ENCODE measurements at regions not wholly inside any gene's neighbourhood (a gene's known extent, or its start where the extent isn't known, plus 50 kb on each side); places are given as distances from the start of the nearest gene placed in this dataset.

DNA sequence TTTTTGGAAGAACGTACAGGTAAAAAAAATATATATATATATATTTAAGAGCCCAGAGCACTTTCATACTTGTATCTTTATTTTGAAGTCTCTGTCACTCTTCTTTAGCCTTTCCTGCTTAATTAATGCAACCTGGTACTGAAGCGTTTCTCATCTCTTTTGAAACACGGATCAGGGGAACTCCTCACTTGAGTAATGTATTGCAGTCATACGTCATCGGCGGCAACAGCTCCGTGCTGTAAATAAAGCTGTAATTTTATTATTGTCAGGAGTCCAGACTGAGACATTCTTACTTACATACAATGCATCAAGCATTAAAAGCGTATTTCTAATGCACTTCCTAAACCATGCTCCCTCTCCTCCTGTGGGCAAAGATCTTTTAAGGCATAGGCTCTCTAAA is 514.7 kb downstream of the SOX11 start:
- no peak overlapping the region for H3K27ac Mint-ChIP-seq
- H3K4me2 ChIP-seq, result no peak overlapping the region

DNA sequence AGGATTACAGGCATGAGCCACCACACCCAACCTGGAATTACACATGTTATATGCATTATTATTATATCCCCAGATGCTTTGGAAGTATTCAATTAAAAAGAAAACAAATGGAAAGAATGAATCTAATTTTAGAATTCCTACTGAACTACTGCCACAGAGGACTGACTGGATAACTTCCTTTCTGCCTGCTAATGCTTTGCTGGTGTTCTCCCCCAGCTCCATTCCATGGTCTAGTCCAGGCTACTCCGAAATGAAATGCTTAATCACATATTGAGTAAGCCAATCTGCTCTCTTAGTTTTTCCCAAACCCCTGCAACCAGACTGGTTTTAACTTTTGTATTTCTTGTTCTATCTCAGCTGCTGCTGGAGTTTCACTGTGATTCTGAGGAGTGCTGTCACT is 519.1 kb downstream of the SOX11 start:
- H2AFZ ChIP-seq (replicated peaks), result no peak overlapping the region
- Mint-ChIP-seq H3K4me1 (peaks cover 12% of the 10 kb centered on the region), H3K9me3 (peaks cover 8% of the 10 kb centered on the region), H3K27me3 (ENCODE audit: insufficient read depth, low read depth) (no peaks in the 10 kb centered on the region), H3K27ac (no peak overlapping the region), H3K4me3 (no peak overlapping the region), H3K36me3 (no peaks in the 10 kb centered on the region)
- H3K9ac ChIP-seq, result no peak overlapping the region
- no peaks in the 10 kb centered on the region for H3K79me2 ChIP-seq (ENCODE audit: low read depth)
- DNase-seq (ENCODE audit: low spot score), result no peak
- H3K4me2 ChIP-seq, result no peak overlapping the region
- no peaks in the 10 kb centered on the region for H3F3A ChIP-seq (ENCODE audit: low read depth)
- no peaks in the 10 kb centered on the region for H3K9me3 ChIP-seq (ENCODE audit: low read depth)
- H3K4me3 ChIP-seq, result no peak overlapping the region
- H3K36me3 ChIP-seq, result no peaks in the 10 kb centered on the region
- H4K20me1 ChIP-seq (ENCODE audit: low read depth), result no peaks in the 10 kb centered on the region
- H3K27ac ChIP-seq, result no peak overlapping the region
- H3K27me3 ChIP-seq, result no peaks in the 10 kb centered on the region
- no peak for TF ChIP-seq EZH2 (IDR thresholded peaks at IDR 0.05)
- TF ChIP-seq, protein P1, sequence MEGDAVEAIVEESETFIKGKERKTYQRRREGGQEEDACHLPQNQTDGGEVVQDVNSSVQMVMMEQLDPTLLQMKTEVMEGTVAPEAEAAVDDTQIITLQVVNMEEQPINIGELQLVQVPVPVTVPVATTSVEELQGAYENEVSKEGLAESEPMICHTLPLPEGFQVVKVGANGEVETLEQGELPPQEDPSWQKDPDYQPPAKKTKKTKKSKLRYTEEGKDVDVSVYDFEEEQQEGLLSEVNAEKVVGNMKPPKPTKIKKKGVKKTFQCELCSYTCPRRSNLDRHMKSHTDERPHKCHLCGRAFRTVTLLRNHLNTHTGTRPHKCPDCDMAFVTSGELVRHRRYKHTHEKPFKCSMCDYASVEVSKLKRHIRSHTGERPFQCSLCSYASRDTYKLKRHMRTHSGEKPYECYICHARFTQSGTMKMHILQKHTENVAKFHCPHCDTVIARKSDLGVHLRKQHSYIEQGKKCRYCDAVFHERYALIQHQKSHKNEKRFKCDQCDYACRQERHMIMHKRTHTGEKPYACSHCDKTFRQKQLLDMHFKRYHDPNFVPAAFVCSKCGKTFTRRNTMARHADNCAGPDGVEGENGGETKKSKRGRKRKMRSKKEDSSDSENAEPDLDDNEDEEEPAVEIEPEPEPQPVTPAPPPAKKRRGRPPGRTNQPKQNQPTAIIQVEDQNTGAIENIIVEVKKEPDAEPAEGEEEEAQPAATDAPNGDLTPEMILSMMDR (IDR thresholded peaks at IDR 0.05), result no peak
- no peak for TF ChIP-seq EZH2phosphoT487 (IDR thresholded peaks at IDR 0.05)
- H3K4me1 ChIP-seq, result peaks cover 3% of the 10 kb centered on the region

More for the DNA sequence above, 514.7 kb downstream of the SOX11 start:
- H3K4me3 ChIP-seq, result no peak overlapping the region
- H3K27me3 ChIP-seq, result no peaks in the 10 kb centered on the region
- no peaks in the 10 kb centered on the region for H3F3A ChIP-seq (ENCODE audit: low read depth)
- Mint-ChIP-seq H3K27me3 (ENCODE audit: insufficient read depth, low read depth) (peaks cover 2% of the 10 kb centered on the region), H3K4me1 (peaks cover 11% of the 10 kb centered on the region), H3K4me3 (no peak overlapping the region), H3K36me3 (no peaks in the 10 kb centered on the region), H3K9me3 (peaks cover 5% of the 10 kb centered on the region)
- H4K20me1 ChIP-seq (ENCODE audit: low read depth), result no peaks in the 10 kb centered on the region
- DNase-seq (ENCODE audit: low spot score), result no peak
- peak overlapping the region; percentile 48 for H2AFZ ChIP-seq (replicated peaks)
- H3K4me1 ChIP-seq, result peaks cover 7% of the 10 kb centered on the region
- TF ChIP-seq, protein P1 (IDR thresholded peaks at IDR 0.05), result no peak
- TF ChIP-seq EZH2phosphoT487 (IDR thresholded peaks at IDR 0.05) (no peak), EZH2 (IDR thresholded peaks at IDR 0.05) (no peak)
- no peak overlapping the region for H3K27ac ChIP-seq
- no peak overlapping the region for H3K9ac ChIP-seq
- H3K36me3 ChIP-seq, result no peaks in the 10 kb centered on the region
- no peaks in the 10 kb centered on the region for H3K9me3 ChIP-seq (ENCODE audit: low read depth)
- H3K79me2 ChIP-seq (ENCODE audit: low read depth), result no peaks in the 10 kb centered on the region

DNA sequence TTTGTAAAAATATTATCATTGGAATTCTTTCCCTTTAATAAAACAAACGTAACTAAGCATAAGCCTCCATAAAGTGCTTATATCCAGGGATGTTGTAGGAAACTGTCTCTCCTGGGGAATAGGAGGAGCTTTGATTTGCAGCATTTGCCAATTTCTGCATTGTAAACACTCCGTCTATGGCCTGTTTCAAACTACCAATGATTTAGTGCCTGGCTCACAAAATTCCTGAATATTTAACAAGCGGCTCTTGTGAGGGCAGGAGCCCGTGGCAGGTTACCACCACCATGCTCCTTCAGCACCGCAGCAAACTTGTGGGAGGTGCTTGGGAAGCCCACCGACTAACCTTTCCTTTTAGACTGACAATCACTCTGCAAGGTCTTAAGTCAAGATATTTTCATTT is 520.3 kb downstream of the SOX11 start:
- no peaks in the 10 kb centered on the region for H3K36me3 Mint-ChIP-seq

More for the DNA sequence above, 520.3 kb downstream of the SOX11 start:
- H3K9me3 ChIP-seq (ENCODE audit: low read depth), result no peaks in the 10 kb centered on the region
- TF ChIP-seq EZH2 (IDR thresholded peaks at IDR 0.05) (no peak), EZH2phosphoT487 (IDR thresholded peaks at IDR 0.05) (no peak)
- TF ChIP-seq, protein P1 (IDR thresholded peaks at IDR 0.05), result no peak
- H3K79me2 ChIP-seq (ENCODE audit: low read depth), result no peaks in the 10 kb centered on the region
- no peak for DNase-seq (ENCODE audit: low spot score)
- Mint-ChIP-seq H3K27me3 (ENCODE audit: insufficient read depth, low read depth) (no peaks in the 10 kb centered on the region), H3K9me3 (peaks cover 8% of the 10 kb centered on the region), H3K27ac (no peak overlapping the region), H3K4me1 (peaks cover 6% of the 10 kb centered on the region), H3K4me3 (no peak overlapping the region)
- no peak overlapping the region for H3K9ac ChIP-seq
- no peaks in the 10 kb centered on the region for H3K27me3 ChIP-seq
- no peak overlapping the region for H3K27ac ChIP-seq
- no peaks in the 10 kb centered on the region for H4K20me1 ChIP-seq (ENCODE audit: low read depth)
- H3K36me3 ChIP-seq, result no peaks in the 10 kb centered on the region
- no peaks in the 10 kb centered on the region for H3K4me1 ChIP-seq
- no peaks in the 10 kb centered on the region for H3F3A ChIP-seq (ENCODE audit: low read depth)
- H3K4me3 ChIP-seq, result no peak overlapping the region
- H3K4me2 ChIP-seq, result no peak overlapping the region
- peak overlapping the region; percentile 56 for H2AFZ ChIP-seq (replicated peaks)

Data from neural progenitor cell (in vitro differentiated cells).